SK-N-SH treated with all-trans-retinoic acid at 6 μM for 48 hours (cell line): ENCODE measurements at regions not wholly inside any gene's neighbourhood (a gene's known extent, or its start where the extent isn't known, plus 50 kb on each side); places are given as distances from the start of the nearest gene placed in this dataset.

ENCODE experiments used
- ATAC-seq: fragments of 200-7000 bp; cut with Tn5 transposase; 3 replicates; pipeline ENCODE4 v1.9.1; 2020; ENCODE audit warnings: mild to moderate bottlenecking, moderate library complexity
- ARNTL ChIP-seq: fragments of 450-650 bp; formaldehyde crosslinking; IDR thresholded peaks from 2 replicates; pipeline ENCODE4 v1.5.0; 2020; ENCODE audit warnings: low read depth, mild to moderate bottlenecking, moderate library complexity, borderline replicate concordance
- BACH2 ChIP-seq: fragments of 250-450 bp; sonication (Bioruptor Pico); IDR thresholded peaks from 2 replicates; pipeline ENCODE4 v1.9.0; 2021; ENCODE audit warnings: mild to moderate bottlenecking, borderline replicate concordance
- CREB5 ChIP-seq: fragments of 250-450 bp; sonication (Bioruptor Pico); IDR thresholded peaks from 2 replicates; pipeline ENCODE4 v1.5.1; 2020; ENCODE audit warnings: low read depth, mild to moderate bottlenecking, moderate library complexity
- CSRNP3 ChIP-seq: fragments of 250-450 bp; sonication (Bioruptor Pico); IDR thresholded peaks from 2 replicates; pipeline ENCODE4 v1.5.1; 2021; ENCODE audit warnings: mild to moderate bottlenecking, moderate library complexity
- ESRRG ChIP-seq: fragments of 250-450 bp; sonication (Bioruptor Pico); IDR thresholded peaks from 2 replicates; pipeline ENCODE4 v1.6.1; 2021; ENCODE audit warnings: mild to moderate bottlenecking
- GLIS3 ChIP-seq: fragments of 250-450 bp; sonication (Bioruptor Pico); IDR thresholded peaks from 2 replicates; pipeline ENCODE4 v1.5.0; 2020; ENCODE audit warnings: mild to moderate bottlenecking, moderate library complexity
- ISL1 ChIP-seq: fragments of 250-450 bp; sonication (Bioruptor Pico); IDR thresholded peaks from 2 replicates; pipeline ENCODE4 v2.1.2; 2022; ENCODE audit warnings: mild to moderate bottlenecking, moderate library complexity
- PATZ1 ChIP-seq: fragments of 250-450 bp; sonication (Bioruptor Pico); IDR thresholded peaks from 2 replicates; pipeline ENCODE4 v1.8.0; 2020; ENCODE audit warnings: mild to moderate bottlenecking, moderate library complexity, borderline replicate concordance
- PPARA ChIP-seq: fragments of 250-450 bp; sonication (Bioruptor Pico); IDR thresholded peaks from 2 replicates; pipeline ENCODE4 v1.5.0; 2020; ENCODE audit warnings: mild to moderate bottlenecking, borderline replicate concordance
- RARB ChIP-seq: fragments of 250-450 bp; sonication (Bioruptor Pico); IDR thresholded peaks from 2 replicates; pipeline ENCODE4 v1.8.0; 2021; ENCODE audit warnings: mild to moderate bottlenecking, moderate library complexity
- SNAI2 ChIP-seq: fragments of 250-450 bp; sonication (Bioruptor Pico); IDR thresholded peaks from 2 replicates; pipeline ENCODE4 v1.5.0; 2020; ENCODE audit warnings: mild to moderate bottlenecking, moderate library complexity
- TCF4 ChIP-seq: fragments of 250-450 bp; sonication (Bioruptor Pico); IDR thresholded peaks from 2 replicates; pipeline ENCODE4 v1.8.0; 2021; ENCODE audit warnings: mild to moderate bottlenecking, moderate library complexity, borderline replicate concordance
- TOX ChIP-seq: fragments of 250-450 bp; sonication (Bioruptor Pico); IDR thresholded peaks from 2 replicates; pipeline ENCODE4 v1.8.0; 2021; ENCODE audit warnings: mild to moderate bottlenecking, moderate library complexity, borderline replicate concordance
- TSHZ2 ChIP-seq: fragments of 250-450 bp; sonication (Bioruptor Pico); IDR thresholded peaks from 2 replicates; pipeline ENCODE4 v1.5.0; 2020; ENCODE audit warnings: mild to moderate bottlenecking, moderate library complexity
- ZC3H10 ChIP-seq: fragments of 250-450 bp; sonication (Bioruptor Pico); IDR thresholded peaks from 2 replicates; pipeline ENCODE4 v1.5.1; 2021; ENCODE audit warnings: mild to moderate bottlenecking, moderate library complexity
- ZNF565 ChIP-seq: fragments of 450-650 bp; formaldehyde crosslinking; conservative IDR thresholded peaks from 2 replicates; pipeline ENCODE4 v1.5.0; 2020; ENCODE audit warnings: low read depth, mild to moderate bottlenecking, moderate library complexity
- ZNF8 ChIP-seq: fragments of 450-650 bp; formaldehyde crosslinking; IDR thresholded peaks from 2 replicates; pipeline ENCODE4 v1.5.0; 2020; ENCODE audit warnings: mild to moderate bottlenecking, moderate library complexity

GRCh38 chr18:45376193-45376592 is 239.1 kb upstream of the SLC14A2 start:
- peak; percentile 60 for ATAC-seq
- TF ChIP-seq PATZ1 (CRISPR knock-in tag) (no peak), ZC3H10 (CRISPR knock-in tag) (peak; percentile 64; the same call in 1 of the 2 replicates), ZNF8 (no peak), PPARA (CRISPR knock-in tag) (no peak), CREB5 (CRISPR knock-in tag) (no peak), ISL1 (peak; percentile 29; the same call in 1 of the 2 replicates), ESRRG (CRISPR knock-in tag) (no peak), BACH2 (no peak), TCF4 (no peak), TSHZ2 (CRISPR knock-in tag) (no peak)
- TF ChIP-seq, all 23 proteins: peak for 2

- no peak for TF ChIP-seq CREB5 (CRISPR knock-in tag)
- TF ChIP-seq ESRRG (CRISPR knock-in tag), result no peak
- no peak for TF ChIP-seq ZC3H10 (CRISPR knock-in tag)
- no peak for TF ChIP-seq TOX
- TF ChIP-seq PPARA (CRISPR knock-in tag), result no peak
- no peak for TF ChIP-seq GLIS3 (CRISPR knock-in tag)
- no peak for TF ChIP-seq ZNF565 (CRISPR knock-in tag)
- no peak for TF ChIP-seq TSHZ2 (CRISPR knock-in tag)
- no peak for TF ChIP-seq ISL1
- TF ChIP-seq PATZ1 (CRISPR knock-in tag), result no peak
- TF ChIP-seq TCF4, result no peak
- TF ChIP-seq, all 23 proteins: peak for 0
Observed at GRCh38 chr18:45378308-45378707, 237.0 kb upstream of the SLC14A2 start.

GRCh38 chr18:45378933-45379332 is 236.3 kb upstream of the SLC14A2 start:
- no peak for TF ChIP-seq CREB5 (CRISPR knock-in tag)
- no peak for TF ChIP-seq SNAI2 (CRISPR knock-in tag)
- TF ChIP-seq PPARA (CRISPR knock-in tag), result no peak
- TF ChIP-seq ARNTL, result no peak
- TF ChIP-seq RARB (CRISPR knock-in tag), result no peak
- TF ChIP-seq ZNF565 (CRISPR knock-in tag), result no peak
- TF ChIP-seq CSRNP3 (CRISPR knock-in tag), result no peak
- TF ChIP-seq, all 23 proteins: peak for 0
- ATAC-seq, result no peak

More at GRCh38 chr18:45378308-45378707, 237.0 kb upstream of the SLC14A2 start:
- no peak for ATAC-seq
